ENCODE measurements at regions not wholly inside any gene's neighbourhood (a gene's known extent, or its start where the extent isn't known, plus 50 kb on each side); places are given as distances from the start of the nearest gene placed in this dataset.

GRCh38 chr3:34634939-34635338 lies 836.5 kb downstream of the PDCD6IP start (continued):
- no peak for TF ChIP-seq ETS1 (IDR thresholded peaks at IDR 0.05)

GRCh38 chr3:34635352-34635850 lies 837.0 kb downstream of the PDCD6IP start:
- Histone ChIP-seq H3K27ac (ENCODE audit: low read depth) (no peak overlapping the region), H3K36me3 (ENCODE audit: insufficient read depth) (no peaks in the 10 kb centered on the region), H3K4me2 (no peak overlapping the region), H4K20me1 (replicated peaks; ENCODE audit: insufficient read depth) (no peaks in the 10 kb centered on the region), H2AFZ (peak overlapping the region; percentile 87), H3K4me1 (ENCODE audit: insufficient read depth) (peaks cover 8% of the 10 kb centered on the region), H3F3A (replicated peaks; ENCODE audit: low read depth) (no peaks in the 10 kb centered on the region), H3K79me2 (replicated peaks; ENCODE audit: insufficient read depth) (no peaks in the 10 kb centered on the region), H3K9me2 (ENCODE audit: insufficient read depth) (no peaks in the 10 kb centered on the region), H3K4me3 (no peak overlapping the region), H3K27me3 (ENCODE audit: insufficient read depth) (no peaks in the 10 kb centered on the region)
- Mint-ChIP-seq H3K27me3 (ENCODE audit: insufficient read depth, low read depth, poor library complexity) (no peaks in the 10 kb centered on the region), H3K4me1 (peaks cover 8% of the 10 kb centered on the region; the same call in 2 of the 3 replicates), H3K4me3 (no peak overlapping the region), H3K9me3 (no peaks in the 10 kb centered on the region), H3K27ac (no peak overlapping the region), H3K36me3 (ENCODE audit: low read depth) (no peaks in the 10 kb centered on the region)
- DNase-seq (ENCODE audit: low spot score) (no peak), ATAC-seq (no peak)
- TF ChIP-seq JUNB (IDR thresholded peaks at IDR 0.05; ENCODE audit: unreplicated experiment) (no peak), ETS1 (IDR thresholded peaks at IDR 0.05) (no peak), POLR2AphosphoS5 (IDR thresholded peaks at IDR 0.05; ENCODE audit: low read depth) (no peak), CREB1 (CRISPR knock-in tag; IDR thresholded peaks at IDR 0.05; ENCODE audit: low read depth) (no peak)

- Histone ChIP-seq H3K4me3 (no peak overlapping the region), H3K27me3 (ENCODE audit: insufficient read depth) (no peaks in the 10 kb centered on the region), H2AFZ (no peak overlapping the region), H3K9me2 (ENCODE audit: insufficient read depth) (peaks cover 3% of the 10 kb centered on the region), H3K4me1 (ENCODE audit: insufficient read depth) (peaks cover 3% of the 10 kb centered on the region; the same call in 1 of the 2 replicates), H3K79me2 (replicated peaks; ENCODE audit: insufficient read depth) (no peaks in the 10 kb centered on the region), H3K4me2 (no peak overlapping the region), H3F3A (replicated peaks; ENCODE audit: low read depth) (no peaks in the 10 kb centered on the region), H3K36me3 (ENCODE audit: insufficient read depth) (peaks cover 5% of the 10 kb centered on the region; the same call in 1 of the 2 replicates), H3K27ac (ENCODE audit: low read depth) (no peak overlapping the region), H4K20me1 (replicated peaks; ENCODE audit: insufficient read depth) (no peaks in the 10 kb centered on the region)
- H3K9me3 Mint-ChIP-seq = no peaks in the 10 kb centered on the region; the same call in 2 of the 3 replicates
- TF ChIP-seq ZNF114 (CRISPR knock-in tag; IDR thresholded peaks at IDR 0.05) (no peak), JUNB (IDR thresholded peaks at IDR 0.05; ENCODE audit: unreplicated experiment) (no peak), REST (IDR thresholded peaks at IDR 0.05; ENCODE audit: unreplicated experiment) (no peak), CTCF (conservative IDR thresholded peaks at IDR 0.05; ENCODE audit: low read depth in 2 of 2) (no peak), EZH2phosphoT487 (IDR thresholded peaks at IDR 0.05; ENCODE audit: unreplicated experiment) (no peak), ZNF331 (CRISPR knock-in tag; IDR thresholded peaks at IDR 0.05; ENCODE audit: low read depth) (no peak), ETS1 (IDR thresholded peaks at IDR 0.05) (no peak), POLR2AphosphoS5 (IDR thresholded peaks at IDR 0.05; ENCODE audit: low read depth) (no peak), EZH2 (IDR thresholded peaks at IDR 0.05; ENCODE audit: low read depth, unreplicated experiment) (no peak)
- no peaks in the 10 kb centered on the region for H3K36me3 Mint-ChIP-seq (ENCODE audit: low read depth)
- H3K4me1 Mint-ChIP-seq = peaks cover 5% of the 10 kb centered on the region; the same call in 1 of the 3 replicates
- H3K4me3 Mint-ChIP-seq = no peak overlapping the region
- no peaks in the 10 kb centered on the region for H3K27me3 Mint-ChIP-seq (ENCODE audit: insufficient read depth, low read depth, poor library complexity)
- ATAC-seq (no peak), DNase-seq (ENCODE audit: low spot score) (no peak)
- no peak overlapping the region for H3K27ac Mint-ChIP-seq
Measured at GRCh38 chr3:34646911-34647460, 848.6 kb downstream of the PDCD6IP start.

Data from GM23338 (cell line).